Liver (tissue), 8 donors: ENCODE measurements at regions not wholly inside any gene's neighbourhood (a gene's known extent, or its start where the extent isn't known, plus 50 kb on each side); places are given as distances from the start of the nearest gene placed in this dataset.

ENCODE experiments used
- DNase-seq: peaks from one replicate; pipeline ENCODE4 v3.0.0-alpha.2; 2017; ENCODE audit warnings: low spot score
- H3K27ac ChIP-seq, 2 donors: one replicate each; pipeline ENCODE4 v1.7.0; 2013; ENCODE audit warnings: inconsistent platforms in 2 of 2, low read length in 2 of 2, control low read depth in 1 of 2, low read depth in 1 of 2, mild to moderate bottlenecking in 1 of 2
- H3K27me3 ChIP-seq, 4 donors: one replicate each; pipeline versions ENCODE4 v1.6.1 to v1.7.0; 2013; ENCODE audit warnings: low read length in 3 of 4, inconsistent platforms in 1 of 4, mild to moderate bottlenecking in 1 of 4, moderate library complexity in 1 of 4; ENCODE audit not compliant: control insufficient read depth in 4 of 4, insufficient read depth in 4 of 4
- H3K36me3 ChIP-seq, 4 donors: one replicate each; pipeline versions ENCODE4 v1.6.1 to v1.7.0; 2013; ENCODE audit warnings: low read length in 3 of 4, mild to moderate bottlenecking in 3 of 4, low read depth in 1 of 4, moderate library complexity in 1 of 4; ENCODE audit not compliant: control insufficient read depth in 4 of 4, insufficient read depth in 3 of 4
- H3K4me1 ChIP-seq, 4 donors: one replicate each; pipeline versions ENCODE4 v1.6.1 to v1.7.0; 2013; ENCODE audit warnings: low read length in 3 of 4, mild to moderate bottlenecking in 3 of 4, moderate library complexity in 1 of 4; ENCODE audit not compliant: control insufficient read depth in 4 of 4, insufficient read depth in 4 of 4
- H3K4me3 ChIP-seq, 3 donors: one replicate each; pipeline versions ENCODE4 v1.6.1 to v1.7.0; 2013; ENCODE audit warnings: low read length in 3 of 3, control low read depth in 1 of 3, low read depth in 1 of 3, mild to moderate bottlenecking in 1 of 3
- H3K9ac ChIP-seq, 2 donors: one replicate each; pipeline ENCODE4 v1.7.0; 2013; ENCODE audit warnings: low read length in 2 of 2, mild to moderate bottlenecking in 2 of 2, moderate library complexity in 2 of 2, control low read depth in 1 of 2, low read depth in 1 of 2
- H3K9me3 ChIP-seq, 4 donors: one replicate each; pipeline versions ENCODE4 v1.6.1 to v1.7.0; 2013; ENCODE audit warnings: low read length in 3 of 4; ENCODE audit not compliant: control insufficient read depth in 4 of 4
- EGR1 ChIP-seq, 2 donors: IDR thresholded peaks; 2 replicates each; pipeline ENCODE4 v1.6.1; 2016 to 2018; ENCODE audit warnings: antibody characterized with exemption in 2 of 2, low read depth in 2 of 2
- FOXA1 ChIP-seq: IDR thresholded peaks from 2 replicates; pipeline ENCODE4 v1.6.1; 2016; ENCODE audit warnings: antibody characterized with exemption
- FOXA2 ChIP-seq: IDR thresholded peaks from 2 replicates; pipeline ENCODE4 v1.6.1; 2016; ENCODE audit warnings: antibody characterized with exemption
- GABPA ChIP-seq, 2 donors: IDR thresholded peaks in 1 of 2; conservative IDR thresholded peaks in 1 of 2; 2 replicates each; pipeline ENCODE4 v1.6.1; 2016; ENCODE audit warnings: antibody characterized with exemption in 2 of 2, mild to moderate bottlenecking in 1 of 2, moderate library complexity in 1 of 2
- HNF4A ChIP-seq, 2 donors: conservative IDR thresholded peaks; 2 replicates each; pipeline ENCODE4 v1.6.1; 2016; ENCODE audit warnings: antibody characterized with exemption in 2 of 2, mild to moderate bottlenecking in 2 of 2
- HNF4G ChIP-seq: IDR thresholded peaks from 2 replicates; pipeline ENCODE4 v1.6.1; 2016; ENCODE audit warnings: antibody characterized with exemption
- JUND ChIP-seq, 2 donors: IDR thresholded peaks; 2 replicates each; pipeline ENCODE4 v1.6.1; 2016; ENCODE audit warnings: antibody characterized with exemption in 2 of 2
- NR2F2 ChIP-seq: IDR thresholded peaks from 2 replicates; pipeline ENCODE4 v1.6.1; 2016; ENCODE audit warnings: antibody characterized with exemption
- RAD21 ChIP-seq, 2 donors: IDR thresholded peaks; 2 replicates each; pipeline ENCODE4 v1.6.1; 2016; ENCODE audit warnings: antibody characterized with exemption in 2 of 2, mild to moderate bottlenecking in 2 of 2
- RXRA ChIP-seq, 2 donors: IDR thresholded peaks; 2 replicates each; pipeline ENCODE4 v1.6.1; 2017 to 2018; ENCODE audit warnings: antibody characterized with exemption in 2 of 2, mild to moderate bottlenecking in 1 of 2
- SP1 ChIP-seq: IDR thresholded peaks from 2 replicates; pipeline ENCODE4 v1.6.1; 2018; ENCODE audit warnings: antibody characterized with exemption, mild to moderate bottlenecking
- TAF1 ChIP-seq: conservative IDR thresholded peaks from 2 replicates; pipeline ENCODE4 v1.6.1; 2016; ENCODE audit warnings: antibody characterized with exemption, mild to moderate bottlenecking
- YY1 ChIP-seq: IDR thresholded peaks from 2 replicates; pipeline ENCODE4 v1.6.1; 2016; ENCODE audit warnings: antibody characterized with exemption, mild to moderate bottlenecking
- WGBS: extraction: QIAGEN DNeasy Blood & Tissue Kit; methylation state at CpG from one replicate; pipeline ENCODE4 v1.1.7; 2013; 5-methylcytosine and 5-hydroxymethylcytosine counted together
- TF ChIP-seq, protein P1 (sequence below): fragments of 150-350 bp; IDR thresholded peaks from 2 replicates; pipeline ENCODE4 v1.5.1; 2017; ENCODE audit warnings: improper control_type of control experiment, low read depth, low read length; ENCODE audit not compliant: missing input control
- TF ChIP-seq, protein P2 (sequence below): IDR thresholded peaks from 2 replicates; pipeline ENCODE4 v1.6.1; 2016; ENCODE audit warnings: antibody characterized with exemption
- TF ChIP-seq, protein P3 (sequence below): IDR thresholded peaks from 2 replicates; pipeline ENCODE4 v1.6.1; 2016; ENCODE audit warnings: antibody characterized with exemption
- TF ChIP-seq, protein P4 (sequence below): IDR thresholded peaks from 2 replicates; pipeline ENCODE4 v1.6.1; 2016; ENCODE audit warnings: antibody characterized with exemption, mild to moderate bottlenecking
- TF ChIP-seq, protein P5 (sequence below): IDR thresholded peaks from 2 replicates; pipeline ENCODE4 v1.6.1; 2016; ENCODE audit warnings: antibody characterized with exemption
- donor health status: healthy.
- donor health status: healthy.
- donor health status: healthy.
- donor health status: healthy.
- donor health status: healthy.

DNA sequence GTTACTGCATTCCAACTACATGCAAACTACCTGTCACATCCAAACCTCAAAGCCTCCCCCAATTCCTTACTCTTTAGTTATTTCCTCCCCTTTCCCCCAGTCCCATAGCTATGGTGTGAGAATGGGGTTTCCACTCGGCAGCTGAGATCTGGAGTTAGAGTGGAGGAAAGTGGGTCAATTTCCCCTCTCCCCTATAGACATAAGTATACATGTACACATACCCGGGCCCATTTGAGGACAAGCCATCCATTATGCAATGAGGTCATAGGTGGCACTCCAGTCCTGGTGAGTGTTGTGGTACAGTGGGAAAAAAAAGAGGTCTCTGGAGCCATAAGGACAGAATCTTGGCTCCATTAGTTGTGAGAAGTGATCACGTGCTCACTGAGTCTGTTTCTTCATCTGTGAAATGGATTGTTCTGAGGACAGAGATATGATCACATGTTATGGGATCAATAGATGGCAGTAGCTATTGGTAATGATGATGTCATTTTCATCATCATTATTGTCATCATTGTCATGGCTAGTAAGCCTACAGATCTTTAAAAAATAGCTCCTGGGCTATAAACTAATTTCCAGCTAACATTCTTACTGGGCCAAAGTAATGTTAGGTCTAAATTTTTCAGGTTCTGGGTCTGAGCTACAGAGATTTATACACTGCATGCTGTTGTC, 119.0 kb downstream of the BCL2L11 start:
- WGBS = 93% methylated on average over 3 of the region's 3 CpGs
- H3K36me3 ChIP-seq = no peaks in the 10 kb centered on the region

More for the DNA sequence above, 119.0 kb downstream of the BCL2L11 start:
- Histone ChIP-seq H3K4me1 (peaks cover 0 to 2% (median under 1%) of the 10 kb centered on the region in 4 donors), H3K27ac (no peak overlapping the region), H3K27me3 (no peaks in the 10 kb centered on the region), H3K9ac (no peak overlapping the region), H3K4me3 (no peak overlapping the region), H3K9me3 (no peaks in the 10 kb centered on the region)
- no peak for DNase-seq
- TF ChIP-seq YY1 (no peak), SP1 (no peak), HNF4G (no peak), NR2F2 (no peak), RAD21 (IDR thresholded peaks at IDR 0.05) (no peak), GABPA (IDR thresholded peaks at IDR 0.05 in 1 of 2, conservative IDR thresholded peaks at IDR 0.05 in 1 of 2) (no peak), FOXA1 (no peak), JUND (IDR thresholded peaks at IDR 0.05) (no peak), FOXA2 (no peak), HNF4A (conservative IDR thresholded peaks at IDR 0.05) (no peak), RXRA (IDR thresholded peaks at IDR 0.05) (no peak), EGR1 (IDR thresholded peaks at IDR 0.05; ENCODE audit: low read depth in 2 of 2) (no peak), TAF1 (no peak)
- TF ChIP-seq, protein P1, sequence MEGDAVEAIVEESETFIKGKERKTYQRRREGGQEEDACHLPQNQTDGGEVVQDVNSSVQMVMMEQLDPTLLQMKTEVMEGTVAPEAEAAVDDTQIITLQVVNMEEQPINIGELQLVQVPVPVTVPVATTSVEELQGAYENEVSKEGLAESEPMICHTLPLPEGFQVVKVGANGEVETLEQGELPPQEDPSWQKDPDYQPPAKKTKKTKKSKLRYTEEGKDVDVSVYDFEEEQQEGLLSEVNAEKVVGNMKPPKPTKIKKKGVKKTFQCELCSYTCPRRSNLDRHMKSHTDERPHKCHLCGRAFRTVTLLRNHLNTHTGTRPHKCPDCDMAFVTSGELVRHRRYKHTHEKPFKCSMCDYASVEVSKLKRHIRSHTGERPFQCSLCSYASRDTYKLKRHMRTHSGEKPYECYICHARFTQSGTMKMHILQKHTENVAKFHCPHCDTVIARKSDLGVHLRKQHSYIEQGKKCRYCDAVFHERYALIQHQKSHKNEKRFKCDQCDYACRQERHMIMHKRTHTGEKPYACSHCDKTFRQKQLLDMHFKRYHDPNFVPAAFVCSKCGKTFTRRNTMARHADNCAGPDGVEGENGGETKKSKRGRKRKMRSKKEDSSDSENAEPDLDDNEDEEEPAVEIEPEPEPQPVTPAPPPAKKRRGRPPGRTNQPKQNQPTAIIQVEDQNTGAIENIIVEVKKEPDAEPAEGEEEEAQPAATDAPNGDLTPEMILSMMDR = no peak
- TF ChIP-seq, protein P2, sequence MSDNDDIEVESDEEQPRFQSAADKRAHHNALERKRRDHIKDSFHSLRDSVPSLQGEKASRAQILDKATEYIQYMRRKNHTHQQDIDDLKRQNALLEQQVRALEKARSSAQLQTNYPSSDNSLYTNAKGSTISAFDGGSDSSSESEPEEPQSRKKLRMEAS = no peak
- TF ChIP-seq, protein P3, sequence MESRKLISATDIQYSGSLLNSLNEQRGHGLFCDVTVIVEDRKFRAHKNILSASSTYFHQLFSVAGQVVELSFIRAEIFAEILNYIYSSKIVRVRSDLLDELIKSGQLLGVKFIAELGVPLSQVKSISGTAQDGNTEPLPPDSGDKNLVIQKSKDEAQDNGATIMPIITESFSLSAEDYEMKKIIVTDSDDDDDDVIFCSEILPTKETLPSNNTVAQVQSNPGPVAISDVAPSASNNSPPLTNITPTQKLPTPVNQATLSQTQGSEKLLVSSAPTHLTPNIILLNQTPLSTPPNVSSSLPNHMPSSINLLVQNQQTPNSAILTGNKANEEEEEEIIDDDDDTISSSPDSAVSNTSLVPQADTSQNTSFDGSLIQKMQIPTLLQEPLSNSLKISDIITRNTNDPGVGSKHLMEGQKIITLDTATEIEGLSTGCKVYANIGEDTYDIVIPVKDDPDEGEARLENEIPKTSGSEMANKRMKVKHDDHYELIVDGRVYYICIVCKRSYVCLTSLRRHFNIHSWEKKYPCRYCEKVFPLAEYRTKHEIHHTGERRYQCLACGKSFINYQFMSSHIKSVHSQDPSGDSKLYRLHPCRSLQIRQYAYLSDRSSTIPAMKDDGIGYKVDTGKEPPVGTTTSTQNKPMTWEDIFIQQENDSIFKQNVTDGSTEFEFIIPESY = no peak
- TF ChIP-seq, protein P4, sequence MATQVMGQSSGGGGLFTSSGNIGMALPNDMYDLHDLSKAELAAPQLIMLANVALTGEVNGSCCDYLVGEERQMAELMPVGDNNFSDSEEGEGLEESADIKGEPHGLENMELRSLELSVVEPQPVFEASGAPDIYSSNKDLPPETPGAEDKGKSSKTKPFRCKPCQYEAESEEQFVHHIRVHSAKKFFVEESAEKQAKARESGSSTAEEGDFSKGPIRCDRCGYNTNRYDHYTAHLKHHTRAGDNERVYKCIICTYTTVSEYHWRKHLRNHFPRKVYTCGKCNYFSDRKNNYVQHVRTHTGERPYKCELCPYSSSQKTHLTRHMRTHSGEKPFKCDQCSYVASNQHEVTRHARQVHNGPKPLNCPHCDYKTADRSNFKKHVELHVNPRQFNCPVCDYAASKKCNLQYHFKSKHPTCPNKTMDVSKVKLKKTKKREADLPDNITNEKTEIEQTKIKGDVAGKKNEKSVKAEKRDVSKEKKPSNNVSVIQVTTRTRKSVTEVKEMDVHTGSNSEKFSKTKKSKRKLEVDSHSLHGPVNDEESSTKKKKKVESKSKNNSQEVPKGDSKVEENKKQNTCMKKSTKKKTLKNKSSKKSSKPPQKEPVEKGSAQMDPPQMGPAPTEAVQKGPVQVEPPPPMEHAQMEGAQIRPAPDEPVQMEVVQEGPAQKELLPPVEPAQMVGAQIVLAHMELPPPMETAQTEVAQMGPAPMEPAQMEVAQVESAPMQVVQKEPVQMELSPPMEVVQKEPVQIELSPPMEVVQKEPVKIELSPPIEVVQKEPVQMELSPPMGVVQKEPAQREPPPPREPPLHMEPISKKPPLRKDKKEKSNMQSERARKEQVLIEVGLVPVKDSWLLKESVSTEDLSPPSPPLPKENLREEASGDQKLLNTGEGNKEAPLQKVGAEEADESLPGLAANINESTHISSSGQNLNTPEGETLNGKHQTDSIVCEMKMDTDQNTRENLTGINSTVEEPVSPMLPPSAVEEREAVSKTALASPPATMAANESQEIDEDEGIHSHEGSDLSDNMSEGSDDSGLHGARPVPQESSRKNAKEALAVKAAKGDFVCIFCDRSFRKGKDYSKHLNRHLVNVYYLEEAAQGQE = no peak
- TF ChIP-seq, protein P5, sequence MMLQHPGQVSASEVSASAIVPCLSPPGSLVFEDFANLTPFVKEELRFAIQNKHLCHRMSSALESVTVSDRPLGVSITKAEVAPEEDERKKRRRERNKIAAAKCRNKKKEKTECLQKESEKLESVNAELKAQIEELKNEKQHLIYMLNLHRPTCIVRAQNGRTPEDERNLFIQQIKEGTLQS = no peak
